Lower lobe of right lung (tissue), 2 donors: ENCODE measurements at regions not wholly inside any gene's neighbourhood (a gene's known extent, or its start where the extent isn't known, plus 50 kb on each side); places are given as distances from the start of the nearest gene placed in this dataset.
A peak's percentile ranks its signal among the peaks of the same experiment; 100 is the strongest.

Experiments used
- ATAC-seq, 2 donors: fragments of 200-7000 bp; cut with Tn5 transposase; one replicate each; pipeline ENCODE4 v1.9.1; 2020 to 2022; ENCODE audit warnings: mild to moderate bottlenecking in 2 of 2, moderate library complexity in 2 of 2
- DNase-seq: peaks from one replicate; pipeline ENCODE4 v3.0.0-alpha.2; 2020
- H3K27ac ChIP-seq: fragments of 200-600 bp; one replicate; pipeline ENCODE4 v1.8.0; 2022
- H3K27me3 ChIP-seq: fragments of 200-600 bp; one replicate; pipeline ENCODE4 v1.8.0; 2022; ENCODE audit warnings: low read depth
- H3K36me3 ChIP-seq: fragments of 200-600 bp; one replicate; pipeline ENCODE4 v1.8.0; 2022; ENCODE audit warnings: mild to moderate bottlenecking
- H3K4me1 ChIP-seq: fragments of 200-600 bp; one replicate; pipeline ENCODE4 v1.8.0; 2022
- H3K4me3 ChIP-seq: fragments of 200-600 bp; one replicate; pipeline ENCODE4 v1.8.0; 2022; ENCODE audit warnings: mild to moderate bottlenecking
- H3K9me3 ChIP-seq: fragments of 200-600 bp; one replicate; pipeline ENCODE4 v1.8.0; 2022
- intact Hi-C: fragments of 100-400 bp; cut with DNase I; formaldehyde crosslinking; loops from one replicate; pipeline ENCODE4 v1.11.0; 2022
- TF ChIP-seq, protein P1 (sequence below): fragments of 200-600 bp; IDR thresholded peaks from one replicate; pipeline ENCODE4 v1.8.0; 2022; ENCODE audit warnings: antibody characterized with exemption, mild to moderate bottlenecking
- donor health status: DM: no; HTN: yes; CAD: no; lungs with severe emphysema.

GRCh38 chr5:74374656-74375055 lies 265.9 kb downstream of the ENC1 start:
- Histone ChIP-seq H3K4me1 (peaks cover 14% of the 10 kb centered on the region), H3K9me3 (no peaks in the 10 kb centered on the region), H3K27me3 (no peaks in the 10 kb centered on the region), H3K4me3 (no peak overlapping the region), H3K27ac (no peak overlapping the region), H3K36me3 (no peaks in the 10 kb centered on the region)
- intact Hi-C loops = no loop called here
- no peak for DNase-seq
- ATAC-seq = no peak
- TF ChIP-seq, protein P1, sequence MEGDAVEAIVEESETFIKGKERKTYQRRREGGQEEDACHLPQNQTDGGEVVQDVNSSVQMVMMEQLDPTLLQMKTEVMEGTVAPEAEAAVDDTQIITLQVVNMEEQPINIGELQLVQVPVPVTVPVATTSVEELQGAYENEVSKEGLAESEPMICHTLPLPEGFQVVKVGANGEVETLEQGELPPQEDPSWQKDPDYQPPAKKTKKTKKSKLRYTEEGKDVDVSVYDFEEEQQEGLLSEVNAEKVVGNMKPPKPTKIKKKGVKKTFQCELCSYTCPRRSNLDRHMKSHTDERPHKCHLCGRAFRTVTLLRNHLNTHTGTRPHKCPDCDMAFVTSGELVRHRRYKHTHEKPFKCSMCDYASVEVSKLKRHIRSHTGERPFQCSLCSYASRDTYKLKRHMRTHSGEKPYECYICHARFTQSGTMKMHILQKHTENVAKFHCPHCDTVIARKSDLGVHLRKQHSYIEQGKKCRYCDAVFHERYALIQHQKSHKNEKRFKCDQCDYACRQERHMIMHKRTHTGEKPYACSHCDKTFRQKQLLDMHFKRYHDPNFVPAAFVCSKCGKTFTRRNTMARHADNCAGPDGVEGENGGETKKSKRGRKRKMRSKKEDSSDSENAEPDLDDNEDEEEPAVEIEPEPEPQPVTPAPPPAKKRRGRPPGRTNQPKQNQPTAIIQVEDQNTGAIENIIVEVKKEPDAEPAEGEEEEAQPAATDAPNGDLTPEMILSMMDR = no peak

- TF ChIP-seq, protein P1 = no peak
- ATAC-seq (no peak), DNase-seq (no peak)
- H3K27ac ChIP-seq = no peak overlapping the region
- H3K4me3 ChIP-seq = no peak overlapping the region
- intact Hi-C loops = no loop called here
- no peaks in the 10 kb centered on the region for H3K36me3 ChIP-seq
- H3K4me1 ChIP-seq = peaks cover 14% of the 10 kb centered on the region
- H3K9me3 ChIP-seq = no peaks in the 10 kb centered on the region
- no peaks in the 10 kb centered on the region for H3K27me3 ChIP-seq
Measured at GRCh38 chr5:74373076-74373475, 267.5 kb downstream of the ENC1 start.

- TF ChIP-seq, protein P1 = no peak
- H3K4me1 ChIP-seq = peaks cover 14% of the 10 kb centered on the region
- no peak overlapping the region for H3K27ac ChIP-seq
- ATAC-seq = no peak
- H3K9me3 ChIP-seq = no peaks in the 10 kb centered on the region
- H3K27me3 ChIP-seq = no peaks in the 10 kb centered on the region
- intact Hi-C loops = no loop called here
- no peaks in the 10 kb centered on the region for H3K36me3 ChIP-seq
- H3K4me3 ChIP-seq = no peak overlapping the region
- no peak for DNase-seq
Measured at GRCh38 chr5:74372502-74373064, 267.9 kb downstream of the ENC1 start.

DNA sequence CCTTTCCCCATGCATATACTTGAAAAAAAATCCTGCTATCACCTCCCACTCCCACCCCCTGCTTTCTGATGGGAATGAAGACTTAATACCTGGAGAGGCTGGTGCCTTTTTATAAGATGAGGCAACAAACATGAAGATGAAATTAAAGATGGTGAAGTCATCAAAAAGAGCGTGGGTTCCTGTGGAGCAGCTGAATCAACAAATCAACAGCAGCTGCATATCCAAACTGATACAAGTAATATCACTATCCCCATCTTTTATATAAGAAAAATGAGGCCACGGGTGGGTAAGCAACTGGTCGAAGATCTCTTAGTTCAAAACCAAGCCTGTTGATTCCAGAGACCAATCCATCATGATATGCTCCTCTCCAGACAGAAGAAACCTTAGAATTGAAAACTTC lies 268.5 kb downstream of the ENC1 start:
- Histone ChIP-seq H3K27me3 (no peaks in the 10 kb centered on the region), H3K4me1 (peaks cover 14% of the 10 kb centered on the region), H3K36me3 (no peaks in the 10 kb centered on the region), H3K27ac (no peak overlapping the region), H3K4me3 (no peak overlapping the region), H3K9me3 (no peaks in the 10 kb centered on the region)
- ATAC-seq (no peak), DNase-seq (no peak)
- intact Hi-C loops = no loop called here
- TF ChIP-seq, protein P1 = no peak

DNA sequence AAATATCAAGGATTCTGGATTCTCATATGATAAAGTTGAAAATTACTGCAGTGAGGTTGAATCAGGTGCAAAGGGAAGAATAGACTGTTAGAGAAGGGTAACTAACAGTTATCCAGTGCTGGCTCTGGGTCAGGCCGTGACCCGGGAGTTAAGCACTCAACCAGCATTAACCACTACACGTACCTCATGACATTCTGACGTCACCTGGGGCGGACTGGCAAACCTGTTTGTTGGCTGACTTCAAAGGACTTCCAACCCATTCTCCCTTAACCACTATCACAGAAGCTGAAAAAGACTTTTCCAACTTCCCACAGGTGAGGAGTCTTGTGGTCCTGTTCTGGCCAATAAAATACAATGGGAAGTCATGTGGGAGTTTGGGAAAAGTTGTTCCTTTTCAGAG lies 268.9 kb downstream of the ENC1 start:
- intact Hi-C loops = no loop called here
- no peaks in the 10 kb centered on the region for H3K27me3 ChIP-seq
- TF ChIP-seq, protein P1 = no peak
- no peak overlapping the region for H3K27ac ChIP-seq
- no peaks in the 10 kb centered on the region for H3K36me3 ChIP-seq
- ATAC-seq (no peak), DNase-seq (no peak)
- H3K4me1 ChIP-seq = peaks cover 14% of the 10 kb centered on the region
- no peak overlapping the region for H3K4me3 ChIP-seq
- H3K9me3 ChIP-seq = no peaks in the 10 kb centered on the region

DNA sequence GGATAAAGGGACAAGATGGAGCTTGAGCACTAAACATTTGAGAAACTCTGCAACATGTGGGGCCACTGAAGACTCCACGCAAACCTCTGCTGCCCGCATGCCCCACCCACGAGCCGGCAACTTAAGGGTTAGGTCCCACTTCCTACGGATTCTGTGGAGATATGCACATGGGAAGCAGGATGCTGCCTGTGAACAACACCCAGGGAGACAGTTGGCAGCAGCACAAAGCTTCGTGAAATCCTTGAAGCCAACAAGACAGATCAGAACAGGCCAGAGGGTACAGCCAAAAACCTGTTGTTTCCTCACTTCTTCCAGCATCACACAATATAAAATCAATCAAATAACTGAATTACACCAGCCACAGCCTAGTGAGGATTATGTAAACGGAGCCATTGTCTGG lies 270.4 kb downstream of the ENC1 start:
- no peaks in the 10 kb centered on the region for H3K36me3 ChIP-seq
- no peaks in the 10 kb centered on the region for H3K27me3 ChIP-seq
- H3K4me1 ChIP-seq = peaks cover 14% of the 10 kb centered on the region
- TF ChIP-seq, protein P1 = no peak
- intact Hi-C loops = no loop called here
- DNase-seq (no peak), ATAC-seq (peak in 1 of 2 donors; percentile 20)
- no peak overlapping the region for H3K4me3 ChIP-seq
- no peak overlapping the region for H3K27ac ChIP-seq
- no peaks in the 10 kb centered on the region for H3K9me3 ChIP-seq
